SK-N-MC (cell line): ENCODE measurements at regions not wholly inside any gene's neighbourhood (a gene's known extent, or its start where the extent isn't known, plus 50 kb on each side); places are given as distances from the start of the nearest gene placed in this dataset.

Source experiments
- EZH2 ChIP-seq: fragments of 200-600 bp; sonication (generic); IDR thresholded peaks from one replicate; pipeline ENCODE4 v1.6.1; 2017; ENCODE audit warnings: antibody characterized with exemption
- POLR2AphosphoS5 ChIP-seq: IDR thresholded peaks from 2 replicates; pipeline ENCODE4 v1.6.1; 2012; ENCODE audit warnings: mild to moderate bottlenecking, low read depth, low read length, borderline replicate concordance

- TF ChIP-seq POLR2AphosphoS5: no peak
- TF ChIP-seq EZH2: no peak
Observed at GRCh38 chr20:12575352-12576095, 433.2 kb upstream of the SPTLC3 start.
